GM10266 (cell line): ENCODE measurements at regions not wholly inside any gene's neighbourhood (a gene's known extent, or its start where the extent isn't known, plus 50 kb on each side); places are given as distances from the start of the nearest gene placed in this dataset.

ENCODE experiments used
- DNase-seq: peaks from one replicate; pipeline ENCODE4 v3.0.0; 2012; ENCODE audit errors: extremely low spot score
- TF ChIP-seq, protein P1 (sequence below): IDR thresholded peaks from 2 replicates; pipeline ENCODE4 v1.5.1; 2012; ENCODE audit warnings: mild to moderate bottlenecking, low read depth; ENCODE audit not compliant: control insufficient read depth, insufficient read depth; ENCODE audit errors: missing control alignments

DNA sequence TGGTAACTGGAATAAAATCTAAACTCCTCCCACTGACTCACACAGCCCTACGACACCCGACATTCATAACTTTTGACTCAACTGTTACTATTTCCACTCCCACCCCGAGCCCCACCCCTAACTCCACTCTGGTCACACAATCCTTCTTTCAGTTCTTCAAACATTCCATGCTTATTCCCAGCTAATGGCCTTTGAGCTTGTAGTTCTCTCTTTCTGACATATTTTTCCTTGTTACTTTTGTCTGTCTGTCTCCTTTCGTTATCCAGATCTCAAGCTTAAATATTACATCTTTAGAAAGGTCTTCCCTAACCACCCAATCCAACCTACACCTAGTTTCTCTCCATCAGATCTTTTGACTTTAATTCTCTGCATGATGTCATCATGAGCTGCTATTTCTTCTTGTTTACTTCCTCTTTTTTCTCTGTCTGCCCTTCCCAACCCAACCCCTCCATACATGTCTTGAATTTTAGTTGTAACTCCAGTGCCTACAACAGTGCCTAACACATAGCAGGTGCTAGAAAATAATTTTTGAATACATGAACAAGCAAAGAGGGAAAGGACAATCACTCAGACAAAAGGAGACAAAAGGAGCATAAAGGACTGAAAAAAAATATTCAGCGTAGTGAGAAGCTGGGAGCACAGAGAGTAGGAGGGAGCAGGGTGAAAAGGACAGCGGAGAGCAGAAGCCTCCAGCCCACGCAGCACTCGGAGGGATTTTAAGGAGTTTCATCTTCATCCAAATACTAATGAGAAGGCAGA lies 65.2 kb upstream of the SMIM36 start:
- TF ChIP-seq, protein P1, sequence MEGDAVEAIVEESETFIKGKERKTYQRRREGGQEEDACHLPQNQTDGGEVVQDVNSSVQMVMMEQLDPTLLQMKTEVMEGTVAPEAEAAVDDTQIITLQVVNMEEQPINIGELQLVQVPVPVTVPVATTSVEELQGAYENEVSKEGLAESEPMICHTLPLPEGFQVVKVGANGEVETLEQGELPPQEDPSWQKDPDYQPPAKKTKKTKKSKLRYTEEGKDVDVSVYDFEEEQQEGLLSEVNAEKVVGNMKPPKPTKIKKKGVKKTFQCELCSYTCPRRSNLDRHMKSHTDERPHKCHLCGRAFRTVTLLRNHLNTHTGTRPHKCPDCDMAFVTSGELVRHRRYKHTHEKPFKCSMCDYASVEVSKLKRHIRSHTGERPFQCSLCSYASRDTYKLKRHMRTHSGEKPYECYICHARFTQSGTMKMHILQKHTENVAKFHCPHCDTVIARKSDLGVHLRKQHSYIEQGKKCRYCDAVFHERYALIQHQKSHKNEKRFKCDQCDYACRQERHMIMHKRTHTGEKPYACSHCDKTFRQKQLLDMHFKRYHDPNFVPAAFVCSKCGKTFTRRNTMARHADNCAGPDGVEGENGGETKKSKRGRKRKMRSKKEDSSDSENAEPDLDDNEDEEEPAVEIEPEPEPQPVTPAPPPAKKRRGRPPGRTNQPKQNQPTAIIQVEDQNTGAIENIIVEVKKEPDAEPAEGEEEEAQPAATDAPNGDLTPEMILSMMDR = no peak
- no peak for DNase-seq

DNA sequence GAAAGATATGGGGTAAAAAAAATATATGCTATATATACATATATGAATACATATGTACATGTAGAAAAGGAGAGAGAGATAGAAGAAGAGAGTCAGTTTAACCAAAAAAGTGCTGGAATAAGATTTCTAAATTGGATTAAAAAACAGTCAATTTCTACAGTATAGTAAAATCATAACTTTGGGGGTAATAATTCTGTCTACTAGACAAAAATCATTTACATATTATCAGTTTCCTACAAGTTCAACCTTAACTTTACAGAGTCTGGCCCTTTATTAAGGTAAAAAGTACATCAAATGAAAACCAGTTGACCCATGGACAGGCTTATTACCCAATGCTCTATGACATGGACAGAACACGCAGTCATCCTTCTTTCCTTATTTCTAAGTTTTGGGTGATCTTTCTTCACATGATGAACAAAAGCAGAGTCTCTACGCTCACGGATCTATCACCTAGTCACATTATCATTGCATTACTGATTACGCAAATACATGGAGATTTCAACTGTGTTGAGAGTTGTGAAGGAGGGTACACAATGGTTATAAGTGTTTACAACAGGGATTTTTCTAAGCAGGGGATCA lies 63.9 kb upstream of the SMIM36 start:
- TF ChIP-seq, protein P1 = no peak

DNA sequence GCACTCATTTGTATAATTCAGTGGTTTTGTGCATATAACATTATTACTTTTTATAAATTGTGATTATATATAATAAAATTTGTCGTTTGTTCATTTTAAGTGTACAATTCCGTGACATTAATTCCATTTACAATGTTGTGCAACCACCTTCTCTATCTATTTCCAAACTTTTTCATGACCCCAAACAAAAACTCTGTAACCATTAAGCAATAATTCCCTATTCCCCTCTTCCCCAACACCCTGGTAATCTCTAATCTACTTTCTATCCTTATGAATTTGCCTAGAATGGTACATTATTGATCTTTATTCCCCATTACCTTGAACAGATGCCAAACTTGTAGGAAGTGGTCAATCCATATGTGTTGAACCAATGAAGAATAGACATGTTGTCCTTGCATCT lies 61.3 kb upstream of the SMIM36 start:
- DNase-seq = no peak
- TF ChIP-seq, protein P1 = no peak

More for the DNA sequence above, 63.9 kb upstream of the SMIM36 start:
- no peak for DNase-seq

DNA sequence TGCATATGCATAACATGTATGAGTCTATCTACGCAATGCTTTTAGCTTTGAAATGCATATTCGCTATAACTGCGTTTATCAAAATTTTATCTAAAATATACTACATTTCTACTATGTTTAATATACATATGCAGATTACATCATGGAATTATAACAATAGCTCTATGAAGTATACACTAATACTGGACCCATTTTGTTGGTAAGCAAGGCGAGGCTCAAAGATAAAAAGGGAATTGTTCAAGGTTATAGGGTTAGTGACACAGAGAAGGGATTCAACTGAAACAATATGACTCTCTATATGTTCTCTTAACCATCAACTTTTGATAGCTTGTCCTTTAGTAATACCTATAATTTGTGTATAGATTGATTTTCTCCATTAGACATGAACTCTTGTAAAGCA lies 60.9 kb upstream of the SMIM36 start:
- TF ChIP-seq, protein P1 = no peak
- no peak for DNase-seq

DNA sequence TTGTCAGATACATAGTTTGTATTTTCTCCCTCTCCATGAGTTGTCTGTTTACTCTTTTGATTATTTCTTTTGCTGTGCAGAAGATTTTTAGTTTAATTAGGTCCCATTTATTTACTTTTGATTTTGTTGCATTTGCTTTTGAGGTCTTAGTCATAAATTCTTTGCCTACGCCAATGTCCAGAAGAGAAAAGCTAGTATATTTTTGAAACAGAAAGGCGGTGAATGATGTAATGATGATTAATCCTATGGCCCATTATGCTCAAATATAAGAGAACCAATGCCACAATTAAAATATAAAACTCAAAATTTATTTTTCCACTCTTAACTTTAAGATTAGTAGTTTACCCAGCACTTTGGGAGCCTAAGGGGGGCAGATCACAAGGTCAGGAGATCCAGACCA lies 59.8 kb upstream of the SMIM36 start:
- TF ChIP-seq, protein P1 = no peak
- no peak for DNase-seq

DNA sequence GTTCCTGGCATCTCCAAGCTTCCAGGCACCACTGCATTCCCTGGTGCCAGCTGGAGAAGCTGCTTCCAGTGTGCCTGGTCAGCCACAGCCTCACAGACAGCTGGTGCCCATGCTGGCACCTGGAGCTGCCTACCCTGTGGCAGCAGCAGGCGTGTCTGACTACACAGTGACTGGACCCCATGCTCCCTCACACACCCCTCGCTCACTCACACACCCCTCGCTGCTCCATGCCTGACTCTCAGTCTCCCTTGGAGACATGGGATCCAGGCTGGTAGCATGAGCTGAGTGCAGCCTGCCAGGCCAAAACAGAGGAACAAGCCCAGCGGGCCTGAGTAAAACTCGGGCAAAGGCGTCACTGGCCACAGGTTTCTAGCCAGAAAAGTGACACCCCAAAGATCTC lies 59.1 kb upstream of the SMIM36 start:
- no peak for DNase-seq
- TF ChIP-seq, protein P1 = no peak
